ENCODE measurements at regions not wholly inside any gene's neighbourhood (a gene's known extent, or its start where the extent isn't known, plus 50 kb on each side); places are given as distances from the start of the nearest gene placed in this dataset.

DNA sequence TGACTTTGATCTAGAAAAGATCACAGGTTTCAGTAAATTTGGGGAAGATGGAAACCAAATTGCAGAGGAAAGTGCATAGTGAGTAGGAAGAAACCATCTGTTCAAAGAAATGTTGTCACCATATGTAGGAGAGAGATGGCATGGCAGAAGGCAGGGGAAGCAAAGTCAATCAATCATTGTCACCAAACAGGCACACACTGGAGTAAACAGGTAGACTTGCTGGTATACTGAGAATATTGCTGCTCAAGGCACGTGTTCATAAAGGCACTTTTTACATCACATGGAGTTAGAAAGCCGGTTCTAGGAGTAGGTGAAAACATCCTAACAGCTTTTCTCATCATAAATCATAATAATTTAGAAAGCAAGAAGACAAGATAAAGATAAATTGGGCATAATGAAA lies 550.5 kb upstream of the FAT1 start:
- TF ChIP-seq, protein P1, sequence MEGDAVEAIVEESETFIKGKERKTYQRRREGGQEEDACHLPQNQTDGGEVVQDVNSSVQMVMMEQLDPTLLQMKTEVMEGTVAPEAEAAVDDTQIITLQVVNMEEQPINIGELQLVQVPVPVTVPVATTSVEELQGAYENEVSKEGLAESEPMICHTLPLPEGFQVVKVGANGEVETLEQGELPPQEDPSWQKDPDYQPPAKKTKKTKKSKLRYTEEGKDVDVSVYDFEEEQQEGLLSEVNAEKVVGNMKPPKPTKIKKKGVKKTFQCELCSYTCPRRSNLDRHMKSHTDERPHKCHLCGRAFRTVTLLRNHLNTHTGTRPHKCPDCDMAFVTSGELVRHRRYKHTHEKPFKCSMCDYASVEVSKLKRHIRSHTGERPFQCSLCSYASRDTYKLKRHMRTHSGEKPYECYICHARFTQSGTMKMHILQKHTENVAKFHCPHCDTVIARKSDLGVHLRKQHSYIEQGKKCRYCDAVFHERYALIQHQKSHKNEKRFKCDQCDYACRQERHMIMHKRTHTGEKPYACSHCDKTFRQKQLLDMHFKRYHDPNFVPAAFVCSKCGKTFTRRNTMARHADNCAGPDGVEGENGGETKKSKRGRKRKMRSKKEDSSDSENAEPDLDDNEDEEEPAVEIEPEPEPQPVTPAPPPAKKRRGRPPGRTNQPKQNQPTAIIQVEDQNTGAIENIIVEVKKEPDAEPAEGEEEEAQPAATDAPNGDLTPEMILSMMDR (IDR thresholded peaks at IDR 0.05; ENCODE audit: insufficient read depth, low read length) = no peak
- TF ChIP-seq POLR2AphosphoS5 (IDR thresholded peaks at IDR 0.05; ENCODE audit: low read depth) (no peak), GABPA (IDR thresholded peaks at IDR 0.05; ENCODE audit: low read depth) (no peak)
- TF ChIP-seq, protein P2, sequence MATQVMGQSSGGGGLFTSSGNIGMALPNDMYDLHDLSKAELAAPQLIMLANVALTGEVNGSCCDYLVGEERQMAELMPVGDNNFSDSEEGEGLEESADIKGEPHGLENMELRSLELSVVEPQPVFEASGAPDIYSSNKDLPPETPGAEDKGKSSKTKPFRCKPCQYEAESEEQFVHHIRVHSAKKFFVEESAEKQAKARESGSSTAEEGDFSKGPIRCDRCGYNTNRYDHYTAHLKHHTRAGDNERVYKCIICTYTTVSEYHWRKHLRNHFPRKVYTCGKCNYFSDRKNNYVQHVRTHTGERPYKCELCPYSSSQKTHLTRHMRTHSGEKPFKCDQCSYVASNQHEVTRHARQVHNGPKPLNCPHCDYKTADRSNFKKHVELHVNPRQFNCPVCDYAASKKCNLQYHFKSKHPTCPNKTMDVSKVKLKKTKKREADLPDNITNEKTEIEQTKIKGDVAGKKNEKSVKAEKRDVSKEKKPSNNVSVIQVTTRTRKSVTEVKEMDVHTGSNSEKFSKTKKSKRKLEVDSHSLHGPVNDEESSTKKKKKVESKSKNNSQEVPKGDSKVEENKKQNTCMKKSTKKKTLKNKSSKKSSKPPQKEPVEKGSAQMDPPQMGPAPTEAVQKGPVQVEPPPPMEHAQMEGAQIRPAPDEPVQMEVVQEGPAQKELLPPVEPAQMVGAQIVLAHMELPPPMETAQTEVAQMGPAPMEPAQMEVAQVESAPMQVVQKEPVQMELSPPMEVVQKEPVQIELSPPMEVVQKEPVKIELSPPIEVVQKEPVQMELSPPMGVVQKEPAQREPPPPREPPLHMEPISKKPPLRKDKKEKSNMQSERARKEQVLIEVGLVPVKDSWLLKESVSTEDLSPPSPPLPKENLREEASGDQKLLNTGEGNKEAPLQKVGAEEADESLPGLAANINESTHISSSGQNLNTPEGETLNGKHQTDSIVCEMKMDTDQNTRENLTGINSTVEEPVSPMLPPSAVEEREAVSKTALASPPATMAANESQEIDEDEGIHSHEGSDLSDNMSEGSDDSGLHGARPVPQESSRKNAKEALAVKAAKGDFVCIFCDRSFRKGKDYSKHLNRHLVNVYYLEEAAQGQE (IDR thresholded peaks at IDR 0.05; ENCODE audit: insufficient replicate concordance, low read depth) = no peak
